ENCODE measurements at regions not wholly inside any gene's neighbourhood (a gene's known extent, or its start where the extent isn't known, plus 50 kb on each side); places are given as distances from the start of the nearest gene placed in this dataset.

DNA sequence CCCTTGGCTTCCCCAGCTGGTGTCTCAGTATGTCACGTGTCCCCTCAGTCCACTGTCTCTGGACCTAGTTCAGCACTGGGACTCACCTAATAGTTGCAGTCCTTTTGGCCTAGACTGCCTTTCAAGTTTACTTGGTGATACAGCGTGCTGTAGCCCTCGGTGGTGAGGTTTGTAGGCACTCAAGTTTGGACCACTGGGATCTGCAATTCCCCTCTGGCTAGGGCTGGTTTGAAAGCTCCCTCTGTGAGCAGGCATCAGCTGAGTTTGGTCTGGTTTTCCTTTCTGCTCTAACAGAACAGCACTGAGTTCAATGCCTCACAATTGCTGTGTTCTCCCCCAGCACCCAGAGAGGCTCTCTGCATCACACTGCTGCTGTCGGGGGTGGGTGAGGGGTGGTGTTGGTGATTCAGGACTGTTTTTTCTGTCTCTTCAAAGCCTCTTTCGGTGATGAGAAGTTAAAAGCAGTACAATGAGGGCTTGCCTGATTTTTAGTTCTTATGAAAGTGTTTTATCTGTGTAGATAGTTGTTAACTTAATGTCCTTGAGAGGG is 494.2 kb downstream of the TDRD15 start:
- H3K4me3 Mint-ChIP-seq: no peak overlapping the region
- peaks cover 22% of the 10 kb centered on the region for H3K9me3 Mint-ChIP-seq
- ATAC-seq (peak; percentile 62), DNase-seq (ENCODE audit: low spot score) (no peak)
- POLR2A ChIA-PET: no interaction called here
- H3K27me3 Mint-ChIP-seq (ENCODE audit: low read depth): no peaks in the 10 kb centered on the region
- TF ChIP-seq, protein P1, sequence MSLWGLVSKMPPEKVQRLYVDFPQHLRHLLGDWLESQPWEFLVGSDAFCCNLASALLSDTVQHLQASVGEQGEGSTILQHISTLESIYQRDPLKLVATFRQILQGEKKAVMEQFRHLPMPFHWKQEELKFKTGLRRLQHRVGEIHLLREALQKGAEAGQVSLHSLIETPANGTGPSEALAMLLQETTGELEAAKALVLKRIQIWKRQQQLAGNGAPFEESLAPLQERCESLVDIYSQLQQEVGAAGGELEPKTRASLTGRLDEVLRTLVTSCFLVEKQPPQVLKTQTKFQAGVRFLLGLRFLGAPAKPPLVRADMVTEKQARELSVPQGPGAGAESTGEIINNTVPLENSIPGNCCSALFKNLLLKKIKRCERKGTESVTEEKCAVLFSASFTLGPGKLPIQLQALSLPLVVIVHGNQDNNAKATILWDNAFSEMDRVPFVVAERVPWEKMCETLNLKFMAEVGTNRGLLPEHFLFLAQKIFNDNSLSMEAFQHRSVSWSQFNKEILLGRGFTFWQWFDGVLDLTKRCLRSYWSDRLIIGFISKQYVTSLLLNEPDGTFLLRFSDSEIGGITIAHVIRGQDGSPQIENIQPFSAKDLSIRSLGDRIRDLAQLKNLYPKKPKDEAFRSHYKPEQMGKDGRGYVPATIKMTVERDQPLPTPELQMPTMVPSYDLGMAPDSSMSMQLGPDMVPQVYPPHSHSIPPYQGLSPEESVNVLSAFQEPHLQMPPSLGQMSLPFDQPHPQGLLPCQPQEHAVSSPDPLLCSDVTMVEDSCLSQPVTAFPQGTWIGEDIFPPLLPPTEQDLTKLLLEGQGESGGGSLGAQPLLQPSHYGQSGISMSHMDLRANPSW (CRISPR knock-in tag; conservative IDR thresholded peaks at IDR 0.05; ENCODE audit: low read depth): no peak
- TF ChIP-seq, protein P2, sequence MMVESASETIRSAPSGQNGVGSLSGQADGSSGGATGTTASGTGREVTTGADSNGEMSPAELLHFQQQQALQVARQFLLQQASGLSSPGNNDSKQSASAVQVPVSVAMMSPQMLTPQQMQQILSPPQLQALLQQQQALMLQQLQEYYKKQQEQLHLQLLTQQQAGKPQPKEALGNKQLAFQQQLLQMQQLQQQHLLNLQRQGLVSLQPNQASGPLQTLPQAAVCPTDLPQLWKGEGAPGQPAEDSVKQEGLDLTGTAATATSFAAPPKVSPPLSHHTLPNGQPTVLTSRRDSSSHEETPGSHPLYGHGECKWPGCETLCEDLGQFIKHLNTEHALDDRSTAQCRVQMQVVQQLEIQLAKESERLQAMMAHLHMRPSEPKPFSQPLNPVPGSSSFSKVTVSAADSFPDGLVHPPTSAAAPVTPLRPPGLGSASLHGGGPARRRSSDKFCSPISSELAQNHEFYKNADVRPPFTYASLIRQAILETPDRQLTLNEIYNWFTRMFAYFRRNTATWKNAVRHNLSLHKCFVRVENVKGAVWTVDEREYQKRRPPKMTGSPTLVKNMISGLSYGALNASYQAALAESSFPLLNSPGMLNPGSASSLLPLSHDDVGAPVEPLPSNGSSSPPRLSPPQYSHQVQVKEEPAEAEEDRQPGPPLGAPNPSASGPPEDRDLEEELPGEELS (CRISPR knock-in tag; IDR thresholded peaks at IDR 0.05): no peak
- no peak for TF ChIP-seq CREM (CRISPR knock-in tag; IDR thresholded peaks at IDR 0.05)
- H3K4me1 Mint-ChIP-seq: peaks cover 5% of the 10 kb centered on the region; the same call in 1 of the 2 replicates
- H3K36me3 Mint-ChIP-seq: peaks cover 5% of the 10 kb centered on the region; the same call in 1 of the 2 replicates
- no peak overlapping the region for H3K27ac Mint-ChIP-seq
- CTCF ChIA-PET: no interaction called here

DNA sequence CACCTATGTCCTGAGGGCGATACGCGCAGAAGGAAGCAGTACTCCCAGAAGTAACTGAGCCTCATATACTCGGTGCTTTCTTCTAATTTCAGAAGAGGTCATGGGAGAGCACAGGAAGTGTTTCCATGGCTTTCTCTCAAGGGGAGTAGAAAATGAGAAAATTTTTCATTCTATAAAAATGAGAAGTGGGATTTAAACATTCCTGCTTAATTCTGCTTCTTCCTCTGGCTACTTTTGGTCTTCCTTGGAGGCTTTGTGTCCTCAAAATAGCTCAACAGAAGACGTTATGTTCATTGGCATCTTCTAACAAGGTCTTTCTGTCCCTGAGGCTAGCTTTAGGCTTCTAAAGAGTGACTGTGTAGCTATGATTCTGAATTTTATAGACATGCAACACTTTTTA is 497.0 kb downstream of the TDRD15 start:
- H3K27ac Mint-ChIP-seq: no peak overlapping the region
- H3K36me3 Mint-ChIP-seq: no peaks in the 10 kb centered on the region
- ChIA-PET POLR2A (no interaction called here), CTCF (no interaction called here)
- H3K27me3 Mint-ChIP-seq (ENCODE audit: low read depth): no peaks in the 10 kb centered on the region
- H3K9me3 Mint-ChIP-seq: 0 out of 2 replicates have a peak, but pooled peaks cover 3% of the 10 kb centered on the region
- no peak for DNase-seq (ENCODE audit: low spot score)
- ATAC-seq: no peak
- H3K4me3 Mint-ChIP-seq: no peak overlapping the region
- TF ChIP-seq GTF2I (CRISPR knock-in tag; conservative IDR thresholded peaks at IDR 0.05): no peak
- TF ChIP-seq EMX1 (CRISPR knock-in tag; IDR thresholded peaks at IDR 0.05): no peak
- no peak for TF ChIP-seq E2F1 (CRISPR knock-in tag; IDR thresholded peaks at IDR 0.05)
- TF ChIP-seq, protein P3, sequence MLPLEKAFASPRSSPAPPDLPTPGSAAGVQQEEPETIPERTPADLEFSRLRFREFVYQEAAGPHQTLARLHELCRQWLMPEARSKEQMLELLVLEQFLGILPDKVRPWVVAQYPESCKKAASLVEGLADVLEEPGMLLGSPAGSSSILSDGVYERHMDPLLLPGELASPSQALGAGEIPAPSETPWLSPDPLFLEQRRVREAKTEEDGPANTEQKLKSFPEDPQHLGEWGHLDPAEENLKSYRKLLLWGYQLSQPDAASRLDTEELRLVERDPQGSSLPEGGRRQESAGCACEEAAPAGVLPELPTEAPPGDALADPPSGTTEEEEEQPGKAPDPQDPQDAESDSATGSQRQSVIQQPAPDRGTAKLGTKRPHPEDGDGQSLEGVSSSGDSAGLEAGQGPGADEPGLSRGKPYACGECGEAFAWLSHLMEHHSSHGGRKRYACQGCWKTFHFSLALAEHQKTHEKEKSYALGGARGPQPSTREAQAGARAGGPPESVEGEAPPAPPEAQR (CRISPR knock-in tag; IDR thresholded peaks at IDR 0.05): no peak
- no peak for TF ChIP-seq SMAD3 (CRISPR knock-in tag; IDR thresholded peaks at IDR 0.05; ENCODE audit: borderline replicate concordance)
- TF ChIP-seq NFATC4 (CRISPR knock-in tag; IDR thresholded peaks at IDR 0.05): no peak
- TF ChIP-seq ZNF423 (CRISPR knock-in tag; IDR thresholded peaks at IDR 0.05): no peak
- no peak for TF ChIP-seq ZBTB43 (CRISPR knock-in tag; IDR thresholded peaks at IDR 0.05)
- no peak for TF ChIP-seq IRF2 (CRISPR knock-in tag; IDR thresholded peaks at IDR 0.05; ENCODE audit: borderline replicate concordance, low read depth)
- no peak for TF ChIP-seq HMGA2 (CRISPR knock-in tag; IDR thresholded peaks at IDR 0.05)
- no peak for TF ChIP-seq AR (CRISPR knock-in tag; IDR thresholded peaks at IDR 0.05)
- TF ChIP-seq PRRX2 (CRISPR knock-in tag; IDR thresholded peaks at IDR 0.05): no peak
- no peak for TF ChIP-seq KAT7 (CRISPR knock-in tag; IDR thresholded peaks at IDR 0.05; ENCODE audit: borderline replicate concordance)
- TF ChIP-seq, protein P4, sequence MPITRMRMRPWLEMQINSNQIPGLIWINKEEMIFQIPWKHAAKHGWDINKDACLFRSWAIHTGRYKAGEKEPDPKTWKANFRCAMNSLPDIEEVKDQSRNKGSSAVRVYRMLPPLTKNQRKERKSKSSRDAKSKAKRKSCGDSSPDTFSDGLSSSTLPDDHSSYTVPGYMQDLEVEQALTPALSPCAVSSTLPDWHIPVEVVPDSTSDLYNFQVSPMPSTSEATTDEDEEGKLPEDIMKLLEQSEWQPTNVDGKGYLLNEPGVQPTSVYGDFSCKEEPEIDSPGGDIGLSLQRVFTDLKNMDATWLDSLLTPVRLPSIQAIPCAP (CRISPR knock-in tag; IDR thresholded peaks at IDR 0.05): no peak
- TF ChIP-seq PREB (CRISPR knock-in tag; IDR thresholded peaks at IDR 0.05; ENCODE audit: borderline replicate concordance): no peak
- H3K4me1 Mint-ChIP-seq: peaks cover 5% of the 10 kb centered on the region; the same call in 1 of the 2 replicates

Data from WTC11 (cell line).